ENCODE measurements at regions not wholly inside any gene's neighbourhood (a gene's known extent, or its start where the extent isn't known, plus 50 kb on each side); places are given as distances from the start of the nearest gene placed in this dataset.

GRCh38 chr5:90191352-90192045 is 218.1 kb downstream of the CETN3 start:
- Histone ChIP-seq H4K20me1 (replicated peaks in 1 of 2; ENCODE audit: control insufficient read depth in 1 of 2, insufficient read depth in 2 of 2, low read length in 2 of 2) (no peaks in the 10 kb centered on the region), H3K27ac (ENCODE audit: low read depth, low read length) (no peak overlapping the region), H4K5ac (ENCODE audit: insufficient read length, low read depth, low read length) (no peak overlapping the region), H3K79me1 (ENCODE audit: low read depth, low read length) (no peaks in the 10 kb centered on the region), H3K14ac (ENCODE audit: insufficient read length) (no peak overlapping the region), H3K23ac (ENCODE audit: insufficient read length) (no peak overlapping the region), H3K4me1 (replicated peaks in 1 of 4; ENCODE audit: control insufficient read depth in 3 of 4, insufficient read depth in 4 of 4, low read length in 3 of 4) (no peaks in the 10 kb centered on the region), H3K18ac (ENCODE audit: extremely low read depth, low read length) (no peak overlapping the region), H3K4me3 (ENCODE audit: extremely low read depth in 1 of 4, insufficient read depth in 2 of 4, low read depth in 3 of 4, low read length in 4 of 4) (no peak overlapping the region), H3K4ac (replicated peaks; ENCODE audit: insufficient read length, low read depth, low read length) (no peak overlapping the region), H2AFZ (ENCODE audit: low read length) (no peak overlapping the region), H4K8ac (ENCODE audit: extremely low read depth, insufficient read depth, low read length) (no peak overlapping the region), H3K79me2 (ENCODE audit: control insufficient read depth in 1 of 2, insufficient read depth in 2 of 2, low read length in 2 of 2) (no peaks in the 10 kb centered on the region), H4K91ac (replicated peaks; ENCODE audit: insufficient read length, low read length) (no peak overlapping the region), H2BK15ac (ENCODE audit: low read length) (no peak overlapping the region), H3K4me2 (ENCODE audit: insufficient read depth in 1 of 2, low read depth in 2 of 2, low read length in 2 of 2) (no peak overlapping the region), H2BK5ac (ENCODE audit: low read depth, low read length) (no peak overlapping the region), H2BK20ac (ENCODE audit: low read length) (no peak overlapping the region), H3K9ac (replicated peaks in 1 of 4; ENCODE audit: extremely low read depth in 1 of 4, low read depth in 3 of 4, low read length in 3 of 4) (no peak overlapping the region), H2BK120ac (replicated peaks; ENCODE audit: low read depth, low read length) (no peak overlapping the region), H3K27me3 (replicated peaks in 1 of 4; ENCODE audit: control insufficient read depth in 3 of 4, extremely low read depth in 1 of 4, insufficient read depth in 3 of 4, low read length in 3 of 4) (no peaks in the 10 kb centered on the region), H3K9me3 (ENCODE audit: insufficient read depth in 2 of 2, low read depth in 1 of 2, low read length in 1 of 2) (no peaks in the 10 kb centered on the region), H2AK5ac (ENCODE audit: low read depth, low read length) (no peak overlapping the region), H3K36me3 (ENCODE audit: control insufficient read depth in 2 of 4, insufficient read depth in 4 of 4, low read length in 3 of 4) (no peaks in the 10 kb centered on the region), H3K23me2 (ENCODE audit: low read depth, low read length) (no peaks in the 10 kb centered on the region), H3K56ac (replicated peaks; ENCODE audit: insufficient read length, low read depth, low read length) (no peak overlapping the region), H2BK12ac (ENCODE audit: low read depth, low read length) (no peak overlapping the region)
- 93% methylated on average over 2 of the region's 2 CpGs; no CpG with 5 or more reads in 1 of the 2 experiments for WGBS, 2 experiments (ENCODE audit: extremely low coverage in 1 of 2, insufficient coverage in 1 of 2, insufficient read length in 1 of 2, insufficient replicate concordance in 2 of 2, low coverage in 1 of 2, low lambda C conversion rate in 2 of 2, missing lambda C conversion rate in 1 of 2)
- DNase-seq (ENCODE audit: low read depth in 1 of 2, low spot score in 2 of 2) (no peak), FAIRE-seq (no peak)
- ChIA-PET POLR2A (ENCODE audit: partially characterized antibody) (interaction anchor here (1.5 kb wide), 1 partner anchor 13 kb away, joined by 4 read pairs; no protein-coding TSS in a partner anchor), CTCF (ENCODE audit: partially characterized antibody) (interaction anchor here (0.6 to 0.7 kb wide), 2 partner anchors 76 to 90 kb away, joined by 3 read pairs; no protein-coding TSS in a partner anchor)
- TF ChIP-seq POLR2AphosphoS5 (IDR thresholded peaks at IDR 0.05; ENCODE audit: low read depth, low read length) (no peak), USF2 (IDR thresholded peaks at IDR 0.05; ENCODE audit: low read length) (no peak), KDM1A (IDR thresholded peaks at IDR 0.05; ENCODE audit: borderline replicate concordance, low read length) (no peak), POLR2A (IDR thresholded peaks at IDR 0.05; ENCODE audit: control extremely low read depth in 1 of 2, low read depth in 2 of 2, low read length in 2 of 2) (no peak), ATF3 (IDR thresholded peaks at IDR 0.05; ENCODE audit: insufficient read depth, low read depth, low read length) (no peak), CHD1 (IDR thresholded peaks at IDR 0.05; ENCODE audit: low read depth, low read length) (no peak), NANOG (IDR thresholded peaks at IDR 0.05; ENCODE audit: insufficient read depth, low read depth, low read length, poor library complexity, severe bottlenecking) (no peak), TAF7 (optimal IDR thresholded peaks at IDR 0.05; ENCODE audit: borderline replicate concordance, low read depth, low read length) (no peak), E2F6 (IDR thresholded peaks at IDR 0.05) (no peak), KDM5A (IDR thresholded peaks at IDR 0.05; ENCODE audit: low read length) (no peak), NRF1 (IDR thresholded peaks at IDR 0.05; ENCODE audit: low read depth, low read length) (no peak)
